Stimulated activated CD4-positive, alpha-beta T cell treated with anti-CD3 and anti-CD28 coated beads, Interleukin-1b, Interleukin-23, amount 100 ng/mL, for 48 hours (primary cell): ENCODE measurements at regions not wholly inside any gene's neighbourhood (a gene's known extent, or its start where the extent isn't known, plus 50 kb on each side); places are given as distances from the start of the nearest gene placed in this dataset.

Experiments used
- DNase-seq: peaks from one replicate; pipeline ENCODE4 v3.0.0-alpha.2; 2020

- no peak for DNase-seq
These were observed 297.4 kb upstream of the SFRP2 start for GRCh38 chr4:154086247-154086646.

- no peak for DNase-seq
These were observed 296.0 kb upstream of the SFRP2 start for GRCh38 chr4:154084864-154085263.

GRCh38 chr4:154082760-154083535, 294.1 kb upstream of the SFRP2 start:
- peak; percentile 3 for DNase-seq

- no peak for DNase-seq
These were observed 292.5 kb upstream of the SFRP2 start for GRCh38 chr4:154081391-154081790.

GRCh38 chr4:154078504-154079350, 289.8 kb upstream of the SFRP2 start:
- no peak for DNase-seq

GRCh38 chr4:154076921-154077320, 288.0 kb upstream of the SFRP2 start:
- no peak for DNase-seq

- peak; percentile 8 for DNase-seq
These were observed 284.4 kb upstream of the SFRP2 start for GRCh38 chr4:154073107-154073822.

- DNase-seq, result no peak
These were observed 278.9 kb upstream of the SFRP2 start for GRCh38 chr4:154067786-154068185.

GRCh38 chr4:154065368-154065767, 276.5 kb upstream of the SFRP2 start:
- DNase-seq, result no peak

GRCh38 chr4:154064244-154064643, 275.4 kb upstream of the SFRP2 start:
- DNase-seq, result no peak

GRCh38 chr4:154049457-154050181, 260.7 kb upstream of the SFRP2 start:
- no peak for DNase-seq

- no peak for DNase-seq
These were observed 258.9 kb upstream of the SFRP2 start for GRCh38 chr4:154047733-154048132.

- no peak for DNase-seq
These were observed 256.0 kb upstream of the SFRP2 start for GRCh38 chr4:154044742-154045485.

- DNase-seq, result no peak
These were observed 255.2 kb upstream of the SFRP2 start for GRCh38 chr4:154044108-154044531.

GRCh38 chr4:154041640-154042039, 252.8 kb upstream of the SFRP2 start:
- DNase-seq, result no peak

- DNase-seq, result no peak
These were observed 250.8 kb upstream of the SFRP2 start for GRCh38 chr4:154039435-154040343.

GRCh38 chr4:154036856-154037255, 248.0 kb upstream of the SFRP2 start:
- no peak for DNase-seq

- DNase-seq, result no peak
These were observed 246.5 kb upstream of the SFRP2 start for GRCh38 chr4:154035341-154035740.

GRCh38 chr4:154033921-154034320, 245.0 kb upstream of the SFRP2 start:
- DNase-seq, result no peak

GRCh38 chr4:154032914-154033313, 244.0 kb upstream of the SFRP2 start:
- DNase-seq, result no peak

GRCh38 chr4:154030746-154031145, 241.9 kb upstream of the SFRP2 start:
- no peak for DNase-seq
